ENCODE measurements at regions not wholly inside any gene's neighbourhood (a gene's known extent, or its start where the extent isn't known, plus 50 kb on each side); places are given as distances from the start of the nearest gene placed in this dataset.
"Not testable (repeated sequence)": the region's sequence is repeated elsewhere in the genome, so short reads cannot be mapped to it uniquely, and the experiment has no call there.

DNA sequence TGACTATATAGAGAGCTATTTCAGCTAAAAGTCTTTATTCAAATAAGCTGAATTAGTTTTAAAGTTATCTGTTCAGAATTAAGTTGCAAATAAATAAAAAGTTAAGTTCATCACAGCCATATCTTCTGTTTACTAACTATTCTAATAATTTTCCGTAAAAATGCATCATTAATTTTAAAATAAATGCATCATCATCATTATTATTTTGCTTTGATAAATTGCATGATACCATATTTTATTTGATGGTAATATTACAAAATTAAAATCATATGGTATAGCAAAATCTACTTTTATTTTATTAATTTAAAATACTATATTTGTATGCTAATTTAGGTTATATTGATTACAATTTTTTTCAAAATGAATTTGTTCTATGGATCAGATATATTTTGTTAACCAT is 357.3 kb upstream of the NDST4 start:
- Histone ChIP-seq H2BK12ac (ENCODE audit: insufficient read length, low read depth, low read length) (no peak overlapping the region), H3K23ac (ENCODE audit: insufficient read length, low read depth, low read length) (no peak overlapping the region), H3K9me3 (ENCODE audit: control insufficient read depth, low read depth, low read length) (no peaks in the 10 kb centered on the region), H3K79me2 (ENCODE audit: insufficient read depth, low read length) (no peaks in the 10 kb centered on the region), H4K91ac (ENCODE audit: insufficient read length, low read depth, low read length) (no peak overlapping the region), H3K4me2 (ENCODE audit: insufficient read depth, insufficient read length, low read length) (no peak overlapping the region), H2BK20ac (ENCODE audit: low read depth, low read length, poor library complexity, severe bottlenecking) (no peak overlapping the region), H3K9ac (ENCODE audit: extremely low read depth, insufficient read length, low read length) (no peak overlapping the region), H2AK5ac (ENCODE audit: insufficient read length, low read length) (no peak overlapping the region), H2BK120ac (ENCODE audit: low read depth, low read length, poor library complexity, severe bottlenecking) (no peak overlapping the region), H3K27ac (ENCODE audit: insufficient read length, low read depth, low read length) (no peak overlapping the region), H3K14ac (ENCODE audit: insufficient read depth, low read length) (no peak overlapping the region), H4K5ac (ENCODE audit: insufficient read length, low read depth, low read length) (no peak overlapping the region), H3K79me1 (ENCODE audit: insufficient read depth, low read depth, low read length, poor library complexity, severe bottlenecking) (no peaks in the 10 kb centered on the region), H3K4ac (ENCODE audit: low read depth, low read length) (no peak overlapping the region), H3T11ph (ENCODE audit: low read length) (no peak overlapping the region), H3K23me2 (ENCODE audit: insufficient read length, low read depth, low read length, poor library complexity, severe bottlenecking) (no peaks in the 10 kb centered on the region), H4K20me1 (ENCODE audit: control insufficient read depth, insufficient read depth, insufficient read length) (no peaks in the 10 kb centered on the region), H2AFZ (ENCODE audit: low read length) (no peak overlapping the region), H2BK15ac (ENCODE audit: low read depth, low read length) (no peak overlapping the region), H3K18ac (ENCODE audit: insufficient read length, low read depth, low read length) (no peak overlapping the region), H3K27me3 (ENCODE audit: insufficient read depth, low read length) (no peaks in the 10 kb centered on the region), H2BK5ac (ENCODE audit: insufficient read length, low read length) (no peak overlapping the region), H3K4me1 (ENCODE audit: insufficient read depth, low read length) (no peaks in the 10 kb centered on the region), H3K56ac (ENCODE audit: insufficient read length, low read depth, low read length) (no peak overlapping the region), H4K8ac (replicated peaks; ENCODE audit: insufficient read length, low read depth, low read length) (no peak overlapping the region)
- no peak for DNase-seq
- no peak overlapping the region for H3K4me3 Mint-ChIP-seq
- no peaks in the 10 kb centered on the region for H3K27me3 Mint-ChIP-seq (ENCODE audit: low read depth)
- TF ChIP-seq, protein P1, sequence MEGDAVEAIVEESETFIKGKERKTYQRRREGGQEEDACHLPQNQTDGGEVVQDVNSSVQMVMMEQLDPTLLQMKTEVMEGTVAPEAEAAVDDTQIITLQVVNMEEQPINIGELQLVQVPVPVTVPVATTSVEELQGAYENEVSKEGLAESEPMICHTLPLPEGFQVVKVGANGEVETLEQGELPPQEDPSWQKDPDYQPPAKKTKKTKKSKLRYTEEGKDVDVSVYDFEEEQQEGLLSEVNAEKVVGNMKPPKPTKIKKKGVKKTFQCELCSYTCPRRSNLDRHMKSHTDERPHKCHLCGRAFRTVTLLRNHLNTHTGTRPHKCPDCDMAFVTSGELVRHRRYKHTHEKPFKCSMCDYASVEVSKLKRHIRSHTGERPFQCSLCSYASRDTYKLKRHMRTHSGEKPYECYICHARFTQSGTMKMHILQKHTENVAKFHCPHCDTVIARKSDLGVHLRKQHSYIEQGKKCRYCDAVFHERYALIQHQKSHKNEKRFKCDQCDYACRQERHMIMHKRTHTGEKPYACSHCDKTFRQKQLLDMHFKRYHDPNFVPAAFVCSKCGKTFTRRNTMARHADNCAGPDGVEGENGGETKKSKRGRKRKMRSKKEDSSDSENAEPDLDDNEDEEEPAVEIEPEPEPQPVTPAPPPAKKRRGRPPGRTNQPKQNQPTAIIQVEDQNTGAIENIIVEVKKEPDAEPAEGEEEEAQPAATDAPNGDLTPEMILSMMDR (conservative IDR thresholded peaks at IDR 0.05), result no peak
- no peaks in the 10 kb centered on the region; a peak in 2 of 5 replicates for H3K9me3 Mint-ChIP-seq
- no peak overlapping the region for H3K27ac Mint-ChIP-seq
- H3K4me1 Mint-ChIP-seq, result no peaks in the 10 kb centered on the region
- no peaks in the 10 kb centered on the region; a peak in 1 of 7 replicates for H3K36me3 Mint-ChIP-seq (ENCODE audit: insufficient read depth in 1 of 3, low read depth in 3 of 3)
- WGBS (ENCODE audit: extremely low coverage, insufficient read length, low lambda C conversion rate), result no CpG with 5 or more reads among the region's 1 CpG

DNA sequence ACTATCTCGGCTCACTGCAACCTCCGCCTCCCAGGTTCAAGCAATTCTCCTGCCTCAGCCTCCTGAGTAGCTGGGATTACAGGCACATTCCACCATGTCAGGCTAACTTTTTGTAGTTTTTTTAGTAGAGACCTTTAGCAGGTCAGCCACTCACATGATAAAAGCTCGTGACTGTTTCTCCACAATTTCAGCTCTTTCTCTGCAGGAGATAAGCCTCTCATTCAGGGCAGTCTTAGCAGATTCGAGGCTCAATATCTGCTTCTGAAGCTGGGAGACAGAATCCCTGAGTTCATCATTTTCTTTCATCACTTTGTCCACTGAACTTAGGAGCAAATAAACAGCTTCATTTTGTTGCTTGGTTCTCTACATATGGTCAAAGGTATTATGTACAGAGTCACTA is 345.9 kb upstream of the NDST4 start:
- H4K91ac ChIP-seq (ENCODE audit: insufficient read length, low read depth, low read length); H3K9ac ChIP-seq (ENCODE audit: extremely low read depth, insufficient read length, low read length); H3K27me3 Mint-ChIP-seq (ENCODE audit: low read depth); H3K27ac Mint-ChIP-seq; H3K4ac ChIP-seq (ENCODE audit: low read depth, low read length); H3K36me3 Mint-ChIP-seq (ENCODE audit: insufficient read depth in 1 of 3, low read depth in 3 of 3); H3K4me3 Mint-ChIP-seq; H2AFZ ChIP-seq (ENCODE audit: low read length); H3K23ac ChIP-seq (ENCODE audit: insufficient read length, low read depth, low read length); H4K5ac ChIP-seq (ENCODE audit: insufficient read length, low read depth, low read length); H3K27ac ChIP-seq (ENCODE audit: insufficient read length, low read depth, low read length); H2AK5ac ChIP-seq (ENCODE audit: insufficient read length, low read length); DNase-seq; H3K18ac ChIP-seq (ENCODE audit: insufficient read length, low read depth, low read length); H3K23me2 ChIP-seq (ENCODE audit: insufficient read length, low read depth, low read length, poor library complexity, severe bottlenecking); H3K79me1 ChIP-seq (ENCODE audit: insufficient read depth, low read depth, low read length, poor library complexity, severe bottlenecking); H3T11ph ChIP-seq (ENCODE audit: low read length); H3K4me1 Mint-ChIP-seq; H4K20me1 ChIP-seq (ENCODE audit: control insufficient read depth, insufficient read depth, insufficient read length); H2BK20ac ChIP-seq (ENCODE audit: low read depth, low read length, poor library complexity, severe bottlenecking); H2BK5ac ChIP-seq (ENCODE audit: insufficient read length, low read length); H2BK120ac ChIP-seq (ENCODE audit: low read depth, low read length, poor library complexity, severe bottlenecking); H2BK12ac ChIP-seq (ENCODE audit: insufficient read length, low read depth, low read length); H3K4me2 ChIP-seq (ENCODE audit: insufficient read depth, insufficient read length, low read length); H3K27me3 ChIP-seq (ENCODE audit: insufficient read depth, low read length); H3K14ac ChIP-seq (ENCODE audit: insufficient read depth, low read length); H3K79me2 ChIP-seq (ENCODE audit: insufficient read depth, low read length); H4K8ac ChIP-seq (replicated peaks; ENCODE audit: insufficient read length, low read depth, low read length); H3K9me3 Mint-ChIP-seq; H3K9me3 ChIP-seq (ENCODE audit: control insufficient read depth, low read depth, low read length); H2BK15ac ChIP-seq (ENCODE audit: low read depth, low read length); H3K4me1 ChIP-seq (ENCODE audit: insufficient read depth, low read length); H3K56ac ChIP-seq (ENCODE audit: insufficient read length, low read depth, low read length): not testable (repeated sequence)
- WGBS (ENCODE audit: extremely low coverage, insufficient read length, low lambda C conversion rate), result no CpG with 5 or more reads among the region's 4 CpGs
